K562 (cell line): ENCODE measurements at regions not wholly inside any gene's neighbourhood (a gene's known extent, or its start where the extent isn't known, plus 50 kb on each side); places are given as distances from the start of the nearest gene placed in this dataset.

Source experiments
- ATAC-seq: fragments of 200-7000 bp; cut with Tn5 transposase; 3 replicates; pipeline ENCODE4 v1.9.1; 2020; ENCODE audit warnings: moderate library complexity
- BruUV-seq: library from RNA; stranded (reverse); fragments of 400-500 nt; replicated peaks from 2 replicates; lab custom pipeline; 2021; lab: Mats Ljungman, UMichigan
- CTCF ChIA-PET: fragments of 300-600 bp; formaldehyde crosslinking; extraction: SDS; loops from one replicate; lab custom pipeline; 2021; ENCODE audit warnings: low intra/inter-chr PET ratio; lab: Yijun Ruan, JAX
- POLR2A ChIA-PET: fragments of 300-600, 350-650 bp; sonication (Branson Sonifier 250); formaldehyde crosslinking; extraction: SDS; loops from one replicate; lab custom pipeline; 2021; ENCODE audit warnings: antibody characterized with exemption, inconsistent platforms; lab: Yijun Ruan, JAX
- DNase-seq, 4 experiments: peaks; one replicate each; pipeline versions ENCODE4 v3.0.0 to v3.0.0-alpha.2; 2011 to 2018; ENCODE audit warnings: low spot score in 3 of 4, mixed read lengths in 3 of 4; ENCODE audit errors: extremely low read depth in 1 of 4
- FAIRE-seq: peaks from 2 replicates; lab custom pipeline; 2011; peaks lifted over from hg19 to GRCh38; lab: Jason Lieb, UNC
- H2AFZ ChIP-seq: 2 replicates; pipeline ENCODE4 v1.6.0; 2011; ENCODE audit warnings: low read depth, low read length, control low read depth, inconsistent platforms
- H3K27ac ChIP-seq: fragments of 200-600 bp; 3 replicates; pipeline ENCODE4 v1.8.0; 2011; ENCODE audit warnings: low read depth, mild to moderate bottlenecking, control low read depth, inconsistent platforms, low read length, moderate library complexity, mixed read lengths; ENCODE audit errors: extremely low read depth
- H3K27me3 ChIP-seq, 2 experiments: fragments of 300-600 bp in 1 of 2; 2 replicates in 1 of 2; 3 replicates in 1 of 2; pipeline versions ENCODE4 v1.6.0 to v1.8.0; 2011; ENCODE audit warnings: inconsistent platforms in 2 of 2, low read length in 2 of 2, mild to moderate bottlenecking in 1 of 2, mixed read lengths in 1 of 2, moderate library complexity in 1 of 2; ENCODE audit not compliant: control insufficient read depth in 2 of 2, insufficient read depth in 2 of 2
- H3K36me3 ChIP-seq: fragments of 300-600 bp; 3 replicates; pipeline ENCODE4 v1.8.0; 2011; ENCODE audit warnings: mild to moderate bottlenecking, low read length, inconsistent platforms; ENCODE audit not compliant: control insufficient read depth, insufficient read depth
- H3K4me1 ChIP-seq, 2 experiments: fragments of 200-600 bp in 1 of 2; replicated peaks in 1 of 2; 2 replicates in 1 of 2; 3 replicates in 1 of 2; pipeline versions ENCODE4 v1.5.1 to v1.8.0; 2011; ENCODE audit warnings: inconsistent platforms in 2 of 2, low read length in 2 of 2, mild to moderate bottlenecking in 1 of 2, mixed read lengths in 1 of 2, moderate library complexity in 1 of 2; ENCODE audit not compliant: control insufficient read depth in 2 of 2, insufficient read depth in 2 of 2
- H3K4me2 ChIP-seq: 2 replicates; pipeline ENCODE4 v1.6.1; 2011; ENCODE audit warnings: low read length, control low read depth, inconsistent platforms, mixed read lengths; ENCODE audit not compliant: insufficient read depth
- H3K4me3 ChIP-seq: fragments of 200-600 bp; sonication (generic), shearing (Covaris generic); 2 replicates; pipeline ENCODE4 v1.5.1; 2016; ENCODE audit warnings: control low read depth, inconsistent platforms
- H3K79me2 ChIP-seq: fragments of 200-600 bp; 3 replicates; pipeline ENCODE4 v1.8.0; 2011; ENCODE audit warnings: low read length, inconsistent platforms; ENCODE audit not compliant: control insufficient read depth, insufficient read depth
- H3K9ac ChIP-seq, 2 experiments: 2 replicates each; pipeline versions ENCODE4 v1.6.0 to v1.6.1; 2011; ENCODE audit warnings: low read depth in 2 of 2, low read length in 2 of 2, control low read depth in 1 of 2, inconsistent platforms in 1 of 2, mild to moderate bottlenecking in 1 of 2, mixed read lengths in 1 of 2; ENCODE audit not compliant: insufficient read depth in 1 of 2
- H3K9me1 ChIP-seq: one replicate; pipeline ENCODE4 v1.6.0; 2011; ENCODE audit warnings: inconsistent platforms, mild to moderate bottlenecking, low read length, moderate library complexity; ENCODE audit not compliant: control insufficient read depth, insufficient read depth
- H3K9me3 ChIP-seq: replicated peaks from 2 replicates; pipeline ENCODE4 v1.5.1; 2011; ENCODE audit warnings: low read depth, low read length, inconsistent platforms; ENCODE audit not compliant: control insufficient read depth, insufficient read depth
- H4K20me1 ChIP-seq: replicated peaks from 2 replicates; pipeline ENCODE4 v1.6.1; 2011; ENCODE audit warnings: low read length, inconsistent platforms, mixed read lengths; ENCODE audit not compliant: control insufficient read depth, insufficient read depth
- MNT ChIP-seq, 2 experiments: fragments of 450-650 bp; conservative IDR thresholded peaks; 2 replicates each; pipeline ENCODE4 v1.6.1; 2017; ENCODE audit warnings: mild to moderate bottlenecking in 2 of 2, moderate library complexity in 2 of 2
- MXD1 ChIP-seq: fragments of 250-450 bp; sonication (Bioruptor Pico); IDR thresholded peaks from 2 replicates; pipeline ENCODE4 v1.8.0; 2021; ENCODE audit warnings: borderline replicate concordance, mild to moderate bottlenecking, moderate library complexity; ENCODE audit not compliant: poor library complexity, severe bottlenecking
- NFIX ChIP-seq: fragments of 250-450 bp; sonication (Bioruptor Pico); IDR thresholded peaks from 2 replicates; pipeline ENCODE4 v1.4.0; 2020; ENCODE audit warnings: low read depth, mild to moderate bottlenecking, moderate library complexity
- PHTF2 ChIP-seq: fragments of 250-450 bp; sonication (Bioruptor Pico); IDR thresholded peaks from 2 replicates; pipeline ENCODE4 v1.5.0; 2021; ENCODE audit warnings: mild to moderate bottlenecking
- POLR3A ChIP-seq: IDR thresholded peaks from 2 replicates; pipeline ENCODE4 v1.6.1; 2011; ENCODE audit warnings: borderline replicate concordance, mild to moderate bottlenecking, moderate library complexity; ENCODE audit not compliant: insufficient read length, insufficient read depth; ENCODE audit errors: extremely low read depth
- RFX5 ChIP-seq: IDR thresholded peaks from 2 replicates; pipeline ENCODE4 v1.6.1; 2011; ENCODE audit warnings: low read depth, mild to moderate bottlenecking, improper control_type of control experiment, low read length
- ZNF239 ChIP-seq: fragments of 250-450 bp; sonication (Bioruptor Pico); IDR thresholded peaks from 2 replicates; pipeline ENCODE4 v1.4.0; 2020; ENCODE audit warnings: mild to moderate bottlenecking
- WGBS: fragments of 100-300 bp; shearing (Covaris generic); methylation state at CpG from one replicate; pipeline ENCODE4 v1.1.6; 2016; ENCODE audit warnings: low coverage, mixed read lengths; ENCODE audit not compliant: insufficient coverage; ENCODE audit errors: missing lambda C conversion rate; 5-methylcytosine and 5-hydroxymethylcytosine counted together
- in situ Hi-C: fragments of 300-500 bp; cut with MboI; formaldehyde crosslinking; loops from 4 replicates; pipeline ENCODE4 v1.15.0; 2018; ENCODE audit warnings: inconsistent platforms, mixed read lengths
- intact Hi-C: fragments of 100-400 bp; cut with micrococcal nuclease; formaldehyde crosslinking; loops from 2 replicates; pipeline ENCODE4 v1.14.2; 2022

GRCh38 chr12:130218682-130219081 lies 56.4 kb downstream of the FZD10 start:
- FAIRE-seq = no peak
- no peak for DNase-seq
- H3K27me3 ChIP-seq = peaks cover 3 to 19% of the 10 kb centered on the region in 2 experiments; a peak in 2 of 5 replicates
- H3K9me3 ChIP-seq = no peaks in the 10 kb centered on the region
- BruUV-seq = no TSS peak
- H3K9me1 ChIP-seq = no peaks in the 10 kb centered on the region
- H3K27ac ChIP-seq = no peak overlapping the region
- H3K4me1 ChIP-seq = no peaks in the 10 kb centered on the region
- no peaks in the 10 kb centered on the region for H3K36me3 ChIP-seq
- no peak overlapping the region for H3K4me3 ChIP-seq
- H3K9ac ChIP-seq = no peak overlapping the region
- no peaks in the 10 kb centered on the region for H3K79me2 ChIP-seq
- ChIA-PET CTCF (no interaction called here), POLR2A (interaction anchor here (1.0 kb wide), 1 partner anchor 10 kb away, joined by 3 read pairs; no protein-coding TSS in a partner anchor)
- 2% methylated on average over 11 of the region's 12 CpGs for WGBS
- no peak for TF ChIP-seq MXD1 (CRISPR knock-in tag)
- TF ChIP-seq RFX5 = no peak
- TF ChIP-seq NFIX (CRISPR knock-in tag) = no peak
- no peak for TF ChIP-seq PHTF2 (CRISPR knock-in tag)
- no peak for TF ChIP-seq ZNF239 (CRISPR knock-in tag)
- TF ChIP-seq MNT (conservative IDR thresholded peaks at IDR 0.05) = no peak
- TF ChIP-seq POLR3A = no peak
- intact Hi-C loops = no loop called here
- no peak for ATAC-seq
- in situ Hi-C loops = no loop called here
- H3K4me2 ChIP-seq = no peak overlapping the region
- no peaks in the 10 kb centered on the region for H4K20me1 ChIP-seq
- no peak overlapping the region for H2AFZ ChIP-seq
